Kidney epithelial cell (primary cell): ENCODE measurements at regions not wholly inside any gene's neighbourhood (a gene's known extent, or its start where the extent isn't known, plus 50 kb on each side); places are given as distances from the start of the nearest gene placed in this dataset.

ENCODE experiments used
- DNase-seq: peaks from one replicate; pipeline ENCODE4 v3.0.0-alpha.2; 2010; ENCODE audit warnings: low read depth
- H3K27me3 ChIP-seq: 2 replicates; pipeline ENCODE4 v1.6.0; 2011; ENCODE audit warnings: low read length; ENCODE audit not compliant: control insufficient read depth, insufficient read depth
- H3K36me3 ChIP-seq: 2 replicates; pipeline ENCODE4 v1.5.1; 2011; ENCODE audit warnings: low read length; ENCODE audit not compliant: control insufficient read depth, insufficient read depth
- H3K4me3 ChIP-seq: 2 replicates; pipeline ENCODE4 v1.5.1; 2011; ENCODE audit warnings: low read depth, mild to moderate bottlenecking, control low read depth, low read length
- CTCF ChIP-seq: IDR thresholded peaks from 2 replicates; pipeline ENCODE4 v1.5.1; 2011; ENCODE audit warnings: mild to moderate bottlenecking, moderate library complexity, low read length, control low read depth, inconsistent platforms; ENCODE audit not compliant: insufficient read depth, poor library complexity, severe bottlenecking

- Histone ChIP-seq H3K27me3 (no peaks in the 10 kb centered on the region), H3K36me3 (no peaks in the 10 kb centered on the region), H3K4me3 (no peak overlapping the region)
- no peak for TF ChIP-seq CTCF
- DNase-seq = no peak
Observed at GRCh38 chr18:24877066-24877465, 416.6 kb downstream of the HRH4 start.

- Histone ChIP-seq H3K27me3 (no peaks in the 10 kb centered on the region), H3K36me3 (no peaks in the 10 kb centered on the region), H3K4me3 (no peak overlapping the region)
- TF ChIP-seq CTCF = no peak
- DNase-seq = no peak
Observed at GRCh38 chr18:24877546-24877945, 417.1 kb downstream of the HRH4 start.

GRCh38 chr18:24878289-24878688, 417.9 kb downstream of the HRH4 start:
- no peak overlapping the region for H3K4me3 ChIP-seq
- H3K27me3 ChIP-seq = no peaks in the 10 kb centered on the region
- H3K36me3 ChIP-seq = no peaks in the 10 kb centered on the region
- peak; percentile 35 for TF ChIP-seq CTCF
- no peak for DNase-seq

GRCh38 chr18:24885276-24885675, 424.8 kb downstream of the HRH4 start:
- no peak overlapping the region for H3K4me3 ChIP-seq
- no peaks in the 10 kb centered on the region for H3K27me3 ChIP-seq
- no peak for TF ChIP-seq CTCF
- DNase-seq = no peak
- no peaks in the 10 kb centered on the region for H3K36me3 ChIP-seq

GRCh38 chr18:24894880-24895279, 434.4 kb downstream of the HRH4 start:
- Histone ChIP-seq H3K27me3 (no peaks in the 10 kb centered on the region), H3K36me3 (no peaks in the 10 kb centered on the region), H3K4me3 (no peak overlapping the region)
- no peak for TF ChIP-seq CTCF
- no peak for DNase-seq

GRCh38 chr18:24897461-24897860, 437.0 kb downstream of the HRH4 start:
- Histone ChIP-seq H3K36me3 (no peaks in the 10 kb centered on the region), H3K4me3 (no peak overlapping the region), H3K27me3 (no peaks in the 10 kb centered on the region)
- DNase-seq = no peak
- TF ChIP-seq CTCF = no peak
